Myocyte (in vitro differentiated cells): ENCODE measurements at regions not wholly inside any gene's neighbourhood (a gene's known extent, or its start where the extent isn't known, plus 50 kb on each side); places are given as distances from the start of the nearest gene placed in this dataset.
"Not testable (repeated sequence)": the region's sequence is repeated elsewhere in the genome, so short reads cannot be mapped to it uniquely, and the experiment has no call there.

Experiments used
- DNase-seq: peaks from one replicate; pipeline ENCODE4 v3.0.0-alpha.2; 2012; ENCODE audit warnings: low read depth

DNA sequence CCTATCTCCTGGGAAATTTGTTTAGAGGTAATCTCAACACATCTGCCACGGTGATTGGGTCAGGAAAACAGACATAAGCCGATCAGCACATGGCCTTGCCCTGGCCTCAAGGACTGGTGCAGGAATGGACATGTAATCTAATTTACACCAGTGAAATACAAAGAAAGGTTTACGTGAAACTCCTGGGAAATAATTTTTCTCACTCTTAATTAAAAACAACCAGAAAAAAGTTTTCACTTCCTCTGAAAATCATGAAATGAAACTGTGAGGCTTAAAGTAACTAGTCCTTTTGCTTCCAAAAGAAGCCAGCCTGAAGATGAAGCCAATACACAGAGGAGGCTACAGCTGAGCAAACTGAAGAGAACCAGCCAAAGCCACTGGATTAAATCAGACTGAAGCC is 154.1 kb upstream of the FAM241A start:
- DNase-seq = peak; percentile 3

- DNase-seq = peak; percentile 24
Measured at GRCh38 chr4:111991797-111992196, 153.5 kb upstream of the FAM241A start.

- no peak for DNase-seq
Measured at GRCh38 chr4:111992351-111993168, 152.7 kb upstream of the FAM241A start.

DNA sequence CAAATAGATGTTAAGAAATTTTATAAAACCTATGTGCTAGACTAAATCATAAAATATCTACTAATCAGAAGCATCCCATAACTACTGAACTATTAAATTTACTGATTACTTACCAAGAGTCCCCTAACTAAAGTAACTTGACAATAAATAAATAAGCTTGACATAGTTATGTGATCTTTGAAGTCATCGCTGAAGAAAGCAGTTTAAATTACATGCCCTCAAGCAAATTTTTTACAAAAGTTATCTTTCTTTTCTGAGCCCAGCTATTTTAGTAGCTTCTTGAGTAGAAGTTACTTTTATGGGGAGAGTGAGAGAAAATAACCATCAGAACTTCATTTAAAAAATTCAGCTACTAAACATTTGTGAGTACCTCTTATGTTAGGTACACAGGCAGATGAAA is 150.9 kb upstream of the FAM241A start:
- DNase-seq = no peak

DNA sequence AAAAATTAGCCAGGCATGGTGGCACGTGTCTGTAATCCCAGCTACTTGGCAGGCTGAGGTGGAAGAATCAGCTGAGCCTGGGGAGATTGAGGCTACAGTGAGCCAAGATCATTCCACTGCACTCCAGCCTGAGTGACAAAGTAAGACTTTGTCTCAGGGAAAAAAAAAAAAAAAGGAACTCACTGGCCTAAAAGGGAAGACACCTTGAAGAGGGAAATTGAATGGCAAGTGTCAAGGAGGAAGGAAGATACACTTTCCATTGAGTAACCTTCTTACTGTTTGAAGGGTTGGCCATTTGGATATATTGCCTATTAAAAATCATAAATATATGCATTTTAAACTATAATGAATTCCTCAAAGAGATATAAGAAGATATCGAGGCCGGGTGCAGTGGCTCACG is 147.5 kb upstream of the FAM241A start:
- no peak for DNase-seq

DNA sequence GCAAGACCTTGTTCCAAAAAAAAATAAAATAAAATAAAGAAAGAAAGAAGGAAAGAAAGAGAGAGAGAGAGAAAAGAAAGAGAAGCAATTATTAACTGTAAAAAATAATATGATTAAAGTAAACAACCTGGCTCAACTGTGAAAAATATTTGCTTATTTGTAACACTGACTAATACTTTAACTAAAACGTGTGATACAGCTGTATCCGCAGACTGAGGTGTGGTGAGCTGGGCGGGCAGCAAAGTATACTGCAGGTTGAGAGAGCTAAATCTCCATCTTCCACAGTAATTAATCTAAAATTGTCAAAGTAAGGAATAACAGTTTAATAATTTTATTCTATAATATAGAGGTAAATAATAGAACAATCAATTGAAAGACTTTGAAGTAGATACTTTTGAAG is 145.5 kb upstream of the FAM241A start:
- no peak for DNase-seq

DNA sequence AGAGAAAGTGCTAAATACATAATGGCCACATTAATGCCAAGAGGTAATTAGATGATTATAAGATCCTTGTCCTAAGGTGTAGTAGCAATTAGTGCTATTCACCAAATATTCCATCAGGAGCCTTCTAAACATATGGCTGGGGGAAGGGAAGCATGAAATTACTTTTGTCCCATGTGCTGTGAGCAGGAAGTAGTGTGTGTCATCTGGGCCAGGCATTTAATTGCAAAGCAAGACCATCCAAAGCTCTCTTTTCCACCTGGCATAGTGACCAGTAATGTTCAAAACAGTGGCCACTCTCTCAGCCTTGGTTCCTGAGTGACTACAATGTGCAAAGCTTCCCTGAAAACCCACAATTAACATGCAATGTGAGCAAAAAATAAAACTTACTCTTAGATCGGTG is 144.2 kb upstream of the FAM241A start:
- DNase-seq = no peak

GRCh38 chr4:112002248-112002661 is 143.0 kb upstream of the FAM241A start:
- no peak for DNase-seq

GRCh38 chr4:112003231-112003907 is 141.9 kb upstream of the FAM241A start:
- no peak for DNase-seq

DNA sequence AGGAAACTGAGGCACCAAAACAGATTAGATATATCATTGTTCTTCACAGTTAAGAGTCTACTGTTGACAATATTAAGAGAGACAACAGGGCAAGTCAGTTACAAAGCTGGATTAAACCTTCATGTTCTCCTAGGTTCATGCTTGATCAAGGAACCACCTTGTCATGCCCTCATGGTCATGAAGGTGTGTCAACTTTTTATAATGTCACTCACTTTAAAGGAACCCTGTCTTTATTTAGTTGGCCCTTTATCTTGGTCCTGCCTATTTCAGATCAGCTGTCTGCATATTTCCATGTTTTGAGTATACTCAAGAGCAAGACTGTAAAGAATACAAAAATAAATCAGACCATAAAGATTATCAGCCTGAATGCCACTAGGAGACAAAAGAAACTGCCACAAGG is 140.2 kb upstream of the FAM241A start:
- no peak for DNase-seq

GRCh38 chr4:112007391-112007790 is 137.9 kb upstream of the FAM241A start:
- no peak for DNase-seq

DNA sequence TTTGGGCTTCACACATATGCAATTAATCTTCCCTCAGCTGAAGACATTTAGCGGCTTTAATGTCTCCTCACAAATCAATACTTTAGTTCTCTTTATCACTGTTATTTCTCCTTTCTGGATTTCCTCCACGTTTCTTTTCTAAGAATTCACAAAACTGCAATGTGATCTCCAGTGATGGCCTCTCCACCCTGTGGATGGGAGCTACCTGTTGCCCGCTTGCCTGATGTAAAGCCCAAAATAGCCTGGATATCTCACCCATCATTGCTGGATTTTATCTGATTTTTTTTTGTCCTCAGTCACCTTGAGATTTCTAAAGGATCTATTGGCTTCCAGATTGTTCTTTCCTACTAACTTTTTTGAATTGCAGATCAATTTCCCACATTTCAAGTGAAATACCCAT is 129.3 kb upstream of the FAM241A start:
- DNase-seq = no peak

- no peak for DNase-seq
Measured at GRCh38 chr4:112023402-112023950, 121.8 kb upstream of the FAM241A start.

DNA sequence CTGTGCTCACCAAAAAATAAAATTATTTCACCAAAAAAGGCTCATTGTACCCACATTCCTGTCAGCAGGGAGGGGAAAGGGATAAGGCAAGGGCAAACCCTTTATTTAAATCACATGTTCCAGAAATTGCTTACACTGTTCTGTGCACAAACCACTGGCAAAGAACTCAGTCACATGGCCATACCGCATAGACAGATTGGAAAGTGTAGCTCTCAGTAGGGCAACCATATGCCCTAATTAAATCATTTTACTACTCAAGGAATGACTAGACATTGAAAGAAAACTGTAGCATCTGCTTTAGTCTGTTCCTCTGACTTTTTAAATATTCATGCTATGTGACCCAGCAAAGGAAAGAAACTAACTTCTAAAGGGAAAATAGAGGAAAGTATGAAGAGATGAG is 119.2 kb upstream of the FAM241A start:
- no peak for DNase-seq

DNA sequence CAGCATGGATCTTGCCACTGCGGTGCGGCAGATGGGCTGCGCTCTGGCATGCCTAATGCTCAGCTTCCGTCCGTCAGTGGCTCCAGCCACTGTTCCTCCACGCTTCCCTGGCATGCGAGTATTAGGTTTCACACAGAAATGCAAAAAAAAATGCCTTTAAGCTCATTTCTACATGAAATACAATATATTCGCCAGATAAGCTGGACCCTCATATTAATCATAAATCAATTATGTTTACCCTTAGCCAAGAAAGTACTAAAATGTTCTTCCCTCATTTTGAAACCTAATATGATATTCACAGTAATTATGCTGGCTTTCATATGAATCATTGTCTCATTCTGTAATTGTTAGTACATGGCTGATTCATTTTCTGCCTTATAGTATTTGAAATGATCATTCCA is 115.5 kb upstream of the FAM241A start:
- DNase-seq = peak; percentile 40

DNA sequence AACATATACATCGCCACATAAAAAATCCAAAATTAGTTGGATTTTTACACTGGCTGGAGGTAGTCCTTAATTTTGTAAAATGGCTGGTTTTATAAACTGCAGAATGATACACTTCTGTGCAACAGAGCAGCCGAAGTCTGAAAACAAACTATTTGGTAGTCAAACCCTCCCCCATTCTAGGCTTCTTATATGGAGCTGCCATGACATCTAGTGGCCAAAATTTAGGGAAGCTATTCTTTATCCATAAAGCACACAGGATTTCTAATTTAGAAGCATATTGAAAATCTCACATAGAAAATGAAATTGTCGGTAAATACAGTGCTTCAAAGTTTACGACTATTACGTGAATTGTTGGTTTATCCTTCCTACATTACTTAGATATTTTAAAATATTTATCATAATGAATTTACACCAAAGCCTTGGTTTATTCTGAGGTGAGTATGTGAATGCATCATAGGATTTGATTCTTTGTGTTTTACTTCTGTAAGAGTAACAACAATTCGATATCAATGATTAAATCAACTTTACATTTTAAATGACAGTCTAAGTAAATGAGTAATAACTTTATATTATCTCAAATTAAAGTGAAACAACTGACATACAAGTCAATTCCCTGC is 113.4 kb upstream of the FAM241A start:
- peak; percentile 72 for DNase-seq

DNA sequence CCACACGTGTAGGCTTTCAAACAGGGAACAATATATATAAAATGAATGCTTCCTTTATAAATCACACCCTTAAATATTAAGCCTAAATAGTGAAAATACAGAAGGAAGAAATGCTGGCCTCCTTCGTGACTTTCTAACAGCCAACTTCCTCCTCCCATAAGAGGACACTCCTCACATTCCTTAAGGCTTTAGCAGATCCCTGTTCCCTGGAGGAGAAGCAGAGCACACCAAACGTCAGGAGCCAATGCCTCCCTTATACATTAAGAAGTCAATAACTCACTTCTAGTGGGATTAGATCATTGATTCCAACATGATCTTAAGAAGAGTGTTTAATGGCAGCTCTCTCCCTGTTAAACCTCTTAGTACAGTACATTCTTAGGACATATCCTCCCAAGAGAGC is 108.4 kb upstream of the FAM241A start:
- DNase-seq = peak; percentile 25

DNA sequence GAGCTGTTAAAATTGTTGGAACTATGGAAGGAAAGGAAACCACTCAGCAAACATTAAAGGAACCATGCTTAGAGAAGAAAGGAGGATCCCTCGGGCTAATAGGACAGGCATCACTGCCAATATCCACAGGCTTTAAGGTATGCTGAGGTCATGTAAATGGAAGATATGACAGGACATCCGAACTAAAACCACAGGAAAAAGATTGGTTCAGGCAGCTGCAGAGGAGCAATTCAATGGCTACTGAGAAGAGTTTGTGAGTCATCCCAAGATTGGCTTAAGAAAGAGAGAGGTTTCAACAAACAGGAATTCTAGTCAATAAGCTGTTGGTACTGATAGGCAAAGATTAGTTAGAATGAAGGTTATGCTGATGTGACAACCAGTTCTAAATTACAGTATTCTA is 106.4 kb upstream of the FAM241A start:
- DNase-seq = peak; percentile 90

- not testable (repeated sequence) for DNase-seq
Measured at GRCh38 chr4:112049119-112049518, 96.1 kb upstream of the FAM241A start.

DNA sequence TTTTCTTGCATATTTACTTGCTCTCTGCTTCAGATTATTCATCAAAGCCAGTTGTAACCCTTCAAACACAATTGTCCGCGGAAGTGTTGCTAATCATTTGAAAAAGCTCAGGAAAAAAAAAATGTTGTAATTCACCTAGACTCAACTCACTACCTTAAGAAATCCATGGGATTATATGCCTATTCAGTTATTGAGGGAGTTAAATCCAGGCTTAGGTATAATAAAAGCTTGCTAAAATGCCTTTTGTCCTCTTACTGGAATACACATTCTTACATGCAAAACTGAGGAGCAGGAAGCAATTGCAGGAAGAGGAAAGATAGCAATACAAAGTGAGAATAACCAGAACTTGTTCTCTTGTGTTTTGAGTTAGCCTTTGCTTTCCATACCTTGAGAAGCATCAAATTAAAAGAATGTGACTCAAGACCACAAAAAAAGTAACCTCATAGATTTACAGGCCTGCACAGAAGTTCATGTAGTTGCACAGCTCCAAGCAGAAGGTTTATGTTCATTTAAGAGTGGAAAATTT is 91.4 kb upstream of the FAM241A start:
- no peak for DNase-seq

- no peak for DNase-seq
Measured at GRCh38 chr4:112055100-112055499, 90.2 kb upstream of the FAM241A start.

DNA sequence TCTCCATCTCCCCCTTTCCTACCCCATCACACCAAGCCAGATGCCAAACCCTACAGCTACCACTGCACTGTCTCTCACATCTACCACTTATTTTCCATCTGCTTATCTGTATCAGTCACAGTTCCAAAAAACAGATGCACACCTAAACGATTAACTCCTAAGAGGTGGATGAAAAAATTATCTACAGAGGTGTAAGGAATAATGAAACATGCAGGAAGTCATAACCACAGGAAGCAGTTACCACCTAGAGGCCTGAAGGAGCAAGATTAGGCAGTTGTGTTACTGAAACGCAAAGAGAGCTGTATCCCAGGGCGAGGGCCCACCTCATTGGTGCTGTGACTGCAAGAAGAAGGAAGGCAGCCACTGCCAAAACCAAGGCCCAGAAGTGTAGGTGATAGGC is 87.8 kb upstream of the FAM241A start:
- no peak for DNase-seq
